Fibroblast of pulmonary artery (primary cell): ENCODE measurements at regions not wholly inside any gene's neighbourhood (a gene's known extent, or its start where the extent isn't known, plus 50 kb on each side); places are given as distances from the start of the nearest gene placed in this dataset.

Experiments
- DNase-seq: peaks from one replicate; pipeline ENCODE4 v3.0.0-alpha.2; 2010; ENCODE audit warnings: low read depth
- H3K4me3 ChIP-seq: replicated peaks from 2 replicates; pipeline ENCODE4 v1.5.1; 2011; ENCODE audit warnings: low read depth, mild to moderate bottlenecking, control low read depth, low read length, moderate library complexity
- TF ChIP-seq, protein P1 (sequence below): IDR thresholded peaks from 2 replicates; pipeline ENCODE4 v1.5.1; 2011; ENCODE audit warnings: mild to moderate bottlenecking, control low read depth, low read length, inconsistent platforms; ENCODE audit errors: missing control alignments

DNA sequence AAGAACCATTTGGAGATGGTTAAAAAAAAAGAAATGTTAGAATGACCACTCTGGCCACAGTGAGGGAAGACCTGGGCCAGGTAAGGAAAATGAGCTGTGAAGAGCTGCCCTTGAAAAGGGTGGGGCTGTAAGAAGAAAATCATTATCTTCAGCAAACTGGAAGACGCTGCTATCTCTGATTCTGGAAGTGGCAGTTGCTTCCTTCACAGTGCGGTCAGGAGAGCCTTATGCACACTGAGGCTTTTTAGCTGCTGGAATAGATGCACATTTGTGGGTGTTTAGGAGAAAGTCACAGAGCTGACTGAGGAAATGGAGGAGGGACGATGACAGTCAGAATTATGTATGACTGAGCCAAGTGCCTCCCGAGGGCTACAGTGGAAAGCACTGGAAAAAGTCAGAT, 91.6 kb downstream of the TBX19 start:
- TF ChIP-seq, protein P1, sequence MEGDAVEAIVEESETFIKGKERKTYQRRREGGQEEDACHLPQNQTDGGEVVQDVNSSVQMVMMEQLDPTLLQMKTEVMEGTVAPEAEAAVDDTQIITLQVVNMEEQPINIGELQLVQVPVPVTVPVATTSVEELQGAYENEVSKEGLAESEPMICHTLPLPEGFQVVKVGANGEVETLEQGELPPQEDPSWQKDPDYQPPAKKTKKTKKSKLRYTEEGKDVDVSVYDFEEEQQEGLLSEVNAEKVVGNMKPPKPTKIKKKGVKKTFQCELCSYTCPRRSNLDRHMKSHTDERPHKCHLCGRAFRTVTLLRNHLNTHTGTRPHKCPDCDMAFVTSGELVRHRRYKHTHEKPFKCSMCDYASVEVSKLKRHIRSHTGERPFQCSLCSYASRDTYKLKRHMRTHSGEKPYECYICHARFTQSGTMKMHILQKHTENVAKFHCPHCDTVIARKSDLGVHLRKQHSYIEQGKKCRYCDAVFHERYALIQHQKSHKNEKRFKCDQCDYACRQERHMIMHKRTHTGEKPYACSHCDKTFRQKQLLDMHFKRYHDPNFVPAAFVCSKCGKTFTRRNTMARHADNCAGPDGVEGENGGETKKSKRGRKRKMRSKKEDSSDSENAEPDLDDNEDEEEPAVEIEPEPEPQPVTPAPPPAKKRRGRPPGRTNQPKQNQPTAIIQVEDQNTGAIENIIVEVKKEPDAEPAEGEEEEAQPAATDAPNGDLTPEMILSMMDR: no peak
- DNase-seq: no peak
- H3K4me3 ChIP-seq: no peak overlapping the region

DNA sequence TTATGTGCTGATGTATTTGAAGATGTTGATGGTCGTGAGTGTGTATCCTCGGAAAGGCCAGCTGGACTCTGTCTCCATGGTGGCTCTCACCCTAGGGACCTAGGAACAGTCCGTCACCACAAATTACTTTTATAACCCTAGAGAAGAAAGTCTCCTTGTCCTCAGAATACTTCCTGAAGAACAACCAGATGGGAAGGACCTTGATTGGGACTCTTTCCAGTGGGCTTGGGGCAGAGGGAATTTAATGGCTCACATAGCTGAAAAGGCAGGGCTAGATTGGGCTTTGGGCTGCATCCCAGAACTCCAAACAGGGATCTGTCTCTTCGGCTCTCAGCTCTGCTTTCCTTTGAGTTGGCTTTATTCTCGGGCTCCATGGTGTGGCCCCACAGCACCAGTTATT, 90.8 kb downstream of the TBX19 start:
- TF ChIP-seq, protein P1: no peak
- no peak for DNase-seq
- no peak overlapping the region for H3K4me3 ChIP-seq

DNA sequence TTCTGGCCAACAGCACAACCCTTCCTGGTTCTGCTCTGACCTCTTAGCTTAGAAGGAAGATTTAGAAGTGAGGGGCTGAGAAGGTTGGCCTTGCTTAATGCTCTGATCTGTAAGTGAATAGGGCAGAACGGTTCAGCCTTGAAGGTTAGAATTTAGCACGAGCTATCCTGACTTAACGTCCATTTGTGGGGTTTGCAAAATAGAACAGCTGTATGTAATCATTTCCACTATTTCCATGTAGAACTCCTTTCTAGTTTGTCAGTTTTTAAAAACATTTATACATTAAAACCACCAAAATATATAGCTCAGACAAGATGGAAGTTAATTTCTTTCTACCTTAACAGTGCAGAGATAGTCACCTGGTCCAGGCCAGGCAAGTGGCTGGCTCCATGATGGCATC, 89.9 kb downstream of the TBX19 start:
- DNase-seq: no peak
- H3K4me3 ChIP-seq: no peak overlapping the region
- TF ChIP-seq, protein P1: no peak

DNA sequence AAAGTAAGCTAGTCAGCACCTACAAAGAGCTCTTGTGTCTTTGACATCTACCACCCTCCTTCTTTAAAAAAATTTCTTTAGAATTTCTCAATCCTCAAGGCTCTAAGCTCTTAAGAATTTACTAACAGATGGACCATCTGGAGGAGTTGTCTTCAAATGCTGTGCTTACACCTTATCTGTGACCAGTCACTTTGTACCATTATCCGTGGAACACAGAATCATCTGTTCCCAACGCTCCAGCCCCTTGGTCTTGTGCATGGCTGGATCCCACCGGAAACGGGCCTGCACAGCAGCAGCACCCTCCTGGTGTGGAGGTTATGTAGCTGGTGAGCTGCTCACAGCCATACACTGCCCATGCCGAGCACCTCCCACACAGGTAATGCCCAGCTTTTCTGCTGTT, 89.0 kb downstream of the TBX19 start:
- DNase-seq: no peak
- H3K4me3 ChIP-seq: no peak overlapping the region
- TF ChIP-seq, protein P1: no peak

DNA sequence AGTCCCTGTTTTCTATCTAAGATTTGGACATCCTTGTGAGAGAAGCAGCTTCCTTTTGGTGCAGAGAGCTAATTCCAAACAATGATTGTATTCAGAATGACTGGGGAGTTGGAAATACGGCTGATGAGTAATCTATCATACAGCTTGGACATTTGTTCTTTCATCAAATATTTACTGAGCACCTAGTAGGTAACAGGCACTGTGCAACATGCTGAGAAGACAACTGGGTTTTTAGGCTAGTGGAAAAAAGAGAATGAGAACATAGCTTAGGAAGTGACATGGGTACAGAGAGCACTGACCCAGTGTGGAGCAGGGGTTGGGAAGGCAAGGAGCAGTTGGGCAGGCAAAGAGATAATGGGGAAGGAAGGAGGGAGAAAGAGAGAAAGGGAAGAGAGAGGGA, 87.5 kb downstream of the TBX19 start:
- no peak for DNase-seq
- TF ChIP-seq, protein P1: no peak
- H3K4me3 ChIP-seq: no peak overlapping the region

DNA sequence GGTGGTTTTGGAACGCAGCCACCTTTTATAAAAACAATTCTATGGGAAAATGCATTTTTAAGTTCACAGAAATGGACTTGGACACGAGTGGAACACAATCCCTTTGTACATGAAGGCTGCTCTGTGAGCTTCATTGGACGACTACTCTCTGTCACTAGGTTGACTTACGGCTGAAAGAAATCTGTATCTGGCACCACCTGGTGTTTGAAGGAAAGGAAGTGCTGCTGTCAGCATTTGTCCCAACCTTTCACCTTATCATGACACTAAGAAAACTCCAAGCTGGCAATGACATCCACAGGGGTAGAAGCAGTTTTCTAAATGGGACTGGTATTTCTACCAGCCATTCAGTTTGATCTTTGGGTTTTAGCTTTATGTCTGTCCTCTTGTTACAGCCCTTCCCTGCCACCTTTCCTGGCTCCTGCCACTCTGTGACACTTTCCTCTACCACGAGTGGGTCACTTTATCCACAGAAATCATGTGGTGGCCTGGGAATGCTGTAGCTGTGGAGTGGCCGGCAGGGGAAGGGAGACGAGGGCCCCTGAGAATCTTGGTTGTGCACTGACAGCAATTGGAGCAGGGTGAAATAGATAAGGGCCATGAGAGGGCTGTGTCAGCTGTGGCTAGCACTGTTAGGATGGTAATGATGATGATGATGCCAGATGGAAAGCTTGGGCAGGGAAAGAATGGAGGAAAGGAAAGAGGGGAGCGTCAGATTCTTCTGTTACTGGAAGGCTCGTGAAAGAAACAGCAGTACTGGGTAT, 85.2 kb downstream of the TBX19 start:
- H3K4me3 ChIP-seq: no peak overlapping the region
- DNase-seq: no peak
- TF ChIP-seq, protein P1: no peak
